ENCODE measurements at regions not wholly inside any gene's neighbourhood (a gene's known extent, or its start where the extent isn't known, plus 50 kb on each side); places are given as distances from the start of the nearest gene placed in this dataset.

DNA sequence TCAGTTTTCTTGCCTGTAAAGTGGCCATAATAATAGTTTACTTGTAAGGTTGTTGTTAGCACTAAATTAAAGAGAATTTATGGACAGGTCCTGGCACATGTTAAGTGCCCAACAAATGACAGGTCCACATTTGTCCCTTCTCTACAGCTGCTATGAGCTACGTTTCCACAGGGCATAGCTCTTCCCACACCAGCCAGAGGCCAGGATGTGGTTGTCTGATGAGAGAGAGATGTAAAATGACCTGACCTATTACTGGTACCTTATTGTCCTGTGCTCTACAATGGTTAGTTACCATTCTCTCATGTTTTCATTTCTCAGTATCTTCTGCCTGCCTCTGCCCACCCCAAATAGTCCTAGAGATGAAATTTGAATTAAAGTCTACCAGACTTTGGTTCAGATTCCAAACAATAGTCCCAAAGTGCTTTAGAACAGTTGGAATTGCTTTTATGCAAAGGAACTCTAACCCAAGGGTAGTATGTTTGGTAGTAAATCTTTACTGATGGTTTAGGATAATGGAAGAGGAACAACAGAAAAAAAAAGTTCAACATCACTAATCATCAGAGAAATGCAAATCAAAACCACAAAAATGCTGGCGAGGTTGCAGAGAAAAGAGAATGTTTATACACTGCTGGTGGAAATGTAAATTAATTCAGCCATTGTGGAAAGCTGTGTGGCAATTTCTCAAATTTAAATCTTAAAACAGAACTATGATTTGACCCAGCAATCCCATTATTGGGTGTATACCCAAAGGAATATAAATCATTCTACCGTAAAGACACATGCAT lies 57.1 kb upstream of the ANKFN1 start:
- no peak for DNase-seq (ENCODE audit: low read depth in 2 of 2)

DNA sequence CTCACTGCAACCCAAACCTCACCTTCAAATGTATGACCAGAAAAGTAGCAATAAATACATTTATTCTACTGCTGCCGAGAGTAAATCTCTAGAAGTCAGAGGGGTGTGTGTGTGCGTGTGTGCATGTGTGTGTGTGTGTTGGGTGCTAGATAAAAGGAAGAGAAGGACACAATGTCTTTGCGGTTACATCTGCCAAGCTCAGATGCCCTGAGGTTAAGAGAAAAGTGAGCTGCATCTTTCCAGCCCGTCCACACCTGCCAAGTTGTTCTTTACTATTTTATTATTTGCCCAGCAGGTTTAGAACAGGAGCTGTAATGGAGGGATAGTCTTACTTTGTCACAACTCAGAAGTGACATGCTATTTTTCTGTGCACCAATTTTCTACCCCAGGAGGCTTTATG lies 54.5 kb upstream of the ANKFN1 start:
- DNase-seq (ENCODE audit: low read depth in 2 of 2) = no peak

DNA sequence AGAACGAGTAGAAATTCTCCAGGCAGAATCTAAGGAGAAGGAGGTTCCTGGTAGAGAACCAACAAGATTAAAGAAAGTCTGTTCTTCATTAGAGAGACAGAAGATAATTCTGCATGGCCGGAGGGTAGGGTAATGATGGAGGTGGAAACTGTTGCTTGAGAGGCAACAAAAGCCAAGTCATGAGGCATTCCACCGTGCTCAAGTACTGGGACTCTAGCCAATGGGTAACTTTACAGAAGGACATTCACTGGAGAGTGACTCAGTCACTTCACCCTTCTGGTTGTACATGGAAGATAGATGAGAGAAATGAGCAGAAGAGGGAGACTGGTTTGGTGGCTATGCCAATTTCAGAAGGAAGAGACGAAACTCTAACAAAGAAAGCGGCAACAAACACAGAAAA lies 53.6 kb upstream of the ANKFN1 start:
- DNase-seq (ENCODE audit: low read depth in 2 of 2) = no peak

Data from lung microvascular endothelial cell (primary cell).